SK-N-SH treated with all-trans-retinoic acid at 6 μM for 48 hours (cell line): ENCODE measurements at regions not wholly inside any gene's neighbourhood (a gene's known extent, or its start where the extent isn't known, plus 50 kb on each side); places are given as distances from the start of the nearest gene placed in this dataset.

Experiments used
- ATAC-seq: fragments of 200-7000 bp; cut with Tn5 transposase; 3 replicates; pipeline ENCODE4 v1.9.1; 2020; ENCODE audit warnings: mild to moderate bottlenecking, moderate library complexity
- ARNTL ChIP-seq: fragments of 450-650 bp; formaldehyde crosslinking; IDR thresholded peaks from 2 replicates; pipeline ENCODE4 v1.5.0; 2020; ENCODE audit warnings: low read depth, mild to moderate bottlenecking, moderate library complexity, borderline replicate concordance
- CSDC2 ChIP-seq: fragments of 250-450 bp; sonication (Bioruptor Pico); IDR thresholded peaks from 2 replicates; pipeline ENCODE4 v1.5.0; 2020; ENCODE audit warnings: mild to moderate bottlenecking, moderate library complexity
- ESRRG ChIP-seq: fragments of 250-450 bp; sonication (Bioruptor Pico); IDR thresholded peaks from 2 replicates; pipeline ENCODE4 v1.6.1; 2021; ENCODE audit warnings: mild to moderate bottlenecking
- GLIS3 ChIP-seq: fragments of 250-450 bp; sonication (Bioruptor Pico); IDR thresholded peaks from 2 replicates; pipeline ENCODE4 v1.5.0; 2020; ENCODE audit warnings: mild to moderate bottlenecking, moderate library complexity
- ISL1 ChIP-seq: fragments of 250-450 bp; sonication (Bioruptor Pico); IDR thresholded peaks from 2 replicates; pipeline ENCODE4 v2.1.2; 2022; ENCODE audit warnings: mild to moderate bottlenecking, moderate library complexity
- OSR1 ChIP-seq: fragments of 250-450 bp; sonication (Bioruptor Pico); IDR thresholded peaks from 2 replicates; pipeline ENCODE4 v1.8.0; 2022; ENCODE audit warnings: moderate library complexity, mild to moderate bottlenecking, inconsistent platforms
- PPARA ChIP-seq: fragments of 250-450 bp; sonication (Bioruptor Pico); IDR thresholded peaks from 2 replicates; pipeline ENCODE4 v1.5.0; 2020; ENCODE audit warnings: mild to moderate bottlenecking, borderline replicate concordance
- RARB ChIP-seq: fragments of 250-450 bp; sonication (Bioruptor Pico); IDR thresholded peaks from 2 replicates; pipeline ENCODE4 v1.8.0; 2021; ENCODE audit warnings: mild to moderate bottlenecking, moderate library complexity
- SNAI2 ChIP-seq: fragments of 250-450 bp; sonication (Bioruptor Pico); IDR thresholded peaks from 2 replicates; pipeline ENCODE4 v1.5.0; 2020; ENCODE audit warnings: mild to moderate bottlenecking, moderate library complexity
- TOX ChIP-seq: fragments of 250-450 bp; sonication (Bioruptor Pico); IDR thresholded peaks from 2 replicates; pipeline ENCODE4 v1.8.0; 2021; ENCODE audit warnings: mild to moderate bottlenecking, moderate library complexity, borderline replicate concordance
- ZFP3 ChIP-seq: fragments of 250-450 bp; sonication (Bioruptor Pico); IDR thresholded peaks from 2 replicates; pipeline ENCODE4 v1.5.0; 2020; ENCODE audit warnings: mild to moderate bottlenecking, moderate library complexity
- ZFP30 ChIP-seq: fragments of 450-650 bp; formaldehyde crosslinking; IDR thresholded peaks from 2 replicates; pipeline ENCODE4 v1.5.0; 2022; ENCODE audit warnings: mild to moderate bottlenecking, moderate library complexity
- ZNF565 ChIP-seq: fragments of 450-650 bp; formaldehyde crosslinking; conservative IDR thresholded peaks from 2 replicates; pipeline ENCODE4 v1.5.0; 2020; ENCODE audit warnings: low read depth, mild to moderate bottlenecking, moderate library complexity
- ZNF70 ChIP-seq: fragments of 450-650 bp; formaldehyde crosslinking; IDR thresholded peaks from 2 replicates; pipeline ENCODE4 v1.5.0; 2020; ENCODE audit warnings: mild to moderate bottlenecking, moderate library complexity
- ZNF8 ChIP-seq: fragments of 450-650 bp; formaldehyde crosslinking; IDR thresholded peaks from 2 replicates; pipeline ENCODE4 v1.5.0; 2020; ENCODE audit warnings: mild to moderate bottlenecking, moderate library complexity
- TF ChIP-seq, protein P1 (sequence below): fragments of 250-450 bp; sonication (Bioruptor Pico); IDR thresholded peaks from 2 replicates; pipeline ENCODE4 v1.5.1; 2020; ENCODE audit warnings: low read depth, mild to moderate bottlenecking, moderate library complexity
- TF ChIP-seq, protein P2 (sequence below): fragments of 250-450 bp; sonication (Bioruptor Pico); IDR thresholded peaks from 2 replicates; pipeline ENCODE4 v1.8.0; 2020; ENCODE audit warnings: mild to moderate bottlenecking, moderate library complexity, borderline replicate concordance
- TF ChIP-seq, protein P3 (sequence below): fragments of 250-450 bp; sonication (Bioruptor Pico); IDR thresholded peaks from 2 replicates; pipeline ENCODE4 v1.8.0; 2021; ENCODE audit warnings: low read depth, mild to moderate bottlenecking, moderate library complexity, borderline replicate concordance
- TF ChIP-seq, protein P4 (sequence below): fragments of 250-450 bp; sonication (Bioruptor Pico); IDR thresholded peaks from 2 replicates; pipeline ENCODE4 v1.5.1; 2021; ENCODE audit warnings: mild to moderate bottlenecking, moderate library complexity

DNA sequence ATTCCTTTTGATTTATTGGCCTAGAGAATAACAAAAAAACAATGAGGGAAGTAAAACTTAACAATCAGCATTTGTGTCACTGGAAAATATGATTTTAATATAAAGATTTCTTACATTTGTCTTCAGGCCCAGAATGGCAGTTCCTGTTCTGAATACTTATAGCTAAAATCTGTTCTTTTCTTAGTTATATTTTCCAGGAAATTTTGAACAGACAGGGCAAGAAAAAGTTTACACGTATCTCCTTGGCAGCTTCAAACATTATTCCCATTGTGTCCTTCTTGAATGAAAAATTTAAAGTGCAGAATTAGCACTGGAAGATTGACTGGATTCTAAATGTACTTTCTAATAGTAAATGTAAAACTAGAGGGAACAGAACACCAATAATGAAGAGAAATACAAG is 1454.0 kb upstream of the PIK3C3 start:
- ATAC-seq, result no peak
- TF ChIP-seq RARB (CRISPR knock-in tag), result no peak

DNA sequence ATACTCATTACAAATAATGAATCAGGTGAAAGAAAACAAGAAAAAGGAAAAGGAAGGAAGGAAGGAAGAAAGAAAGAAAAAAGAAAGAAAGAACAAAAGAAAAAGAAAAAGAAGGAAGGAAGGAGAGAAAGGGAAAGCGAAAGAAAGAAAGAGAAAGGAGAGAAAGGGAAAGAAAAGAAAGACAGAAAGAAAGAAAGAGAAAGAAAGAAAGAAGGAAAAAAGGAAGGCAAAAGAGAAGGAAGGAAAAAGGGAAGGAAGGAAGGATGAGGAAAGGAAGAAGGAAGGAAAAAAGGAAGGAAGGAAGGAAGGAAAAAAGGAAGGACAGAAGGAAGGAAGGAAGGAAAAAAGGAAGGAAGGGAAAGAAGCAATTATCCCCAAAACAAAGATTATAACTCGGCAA is 1460.4 kb upstream of the PIK3C3 start:
- TF ChIP-seq, protein P1, sequence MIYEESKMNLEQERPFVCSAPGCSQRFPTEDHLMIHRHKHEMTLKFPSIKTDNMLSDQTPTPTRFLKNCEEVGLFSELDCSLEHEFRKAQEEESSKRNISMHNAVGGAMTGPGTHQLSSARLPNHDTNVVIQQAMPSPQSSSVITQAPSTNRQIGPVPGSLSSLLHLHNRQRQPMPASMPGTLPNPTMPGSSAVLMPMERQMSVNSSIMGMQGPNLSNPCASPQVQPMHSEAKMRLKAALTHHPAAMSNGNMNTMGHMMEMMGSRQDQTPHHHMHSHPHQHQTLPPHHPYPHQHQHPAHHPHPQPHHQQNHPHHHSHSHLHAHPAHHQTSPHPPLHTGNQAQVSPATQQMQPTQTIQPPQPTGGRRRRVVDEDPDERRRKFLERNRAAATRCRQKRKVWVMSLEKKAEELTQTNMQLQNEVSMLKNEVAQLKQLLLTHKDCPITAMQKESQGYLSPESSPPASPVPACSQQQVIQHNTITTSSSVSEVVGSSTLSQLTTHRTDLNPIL (CRISPR knock-in tag), result no peak
- TF ChIP-seq SNAI2 (CRISPR knock-in tag) (no peak), ESRRG (no peak), ISL1 (CRISPR knock-in tag) (no peak), ZNF565 (CRISPR knock-in tag) (no peak), ZNF8 (CRISPR knock-in tag) (no peak), CSDC2 (CRISPR knock-in tag) (no peak), PPARA (CRISPR knock-in tag) (no peak)
- TF ChIP-seq, protein P2, sequence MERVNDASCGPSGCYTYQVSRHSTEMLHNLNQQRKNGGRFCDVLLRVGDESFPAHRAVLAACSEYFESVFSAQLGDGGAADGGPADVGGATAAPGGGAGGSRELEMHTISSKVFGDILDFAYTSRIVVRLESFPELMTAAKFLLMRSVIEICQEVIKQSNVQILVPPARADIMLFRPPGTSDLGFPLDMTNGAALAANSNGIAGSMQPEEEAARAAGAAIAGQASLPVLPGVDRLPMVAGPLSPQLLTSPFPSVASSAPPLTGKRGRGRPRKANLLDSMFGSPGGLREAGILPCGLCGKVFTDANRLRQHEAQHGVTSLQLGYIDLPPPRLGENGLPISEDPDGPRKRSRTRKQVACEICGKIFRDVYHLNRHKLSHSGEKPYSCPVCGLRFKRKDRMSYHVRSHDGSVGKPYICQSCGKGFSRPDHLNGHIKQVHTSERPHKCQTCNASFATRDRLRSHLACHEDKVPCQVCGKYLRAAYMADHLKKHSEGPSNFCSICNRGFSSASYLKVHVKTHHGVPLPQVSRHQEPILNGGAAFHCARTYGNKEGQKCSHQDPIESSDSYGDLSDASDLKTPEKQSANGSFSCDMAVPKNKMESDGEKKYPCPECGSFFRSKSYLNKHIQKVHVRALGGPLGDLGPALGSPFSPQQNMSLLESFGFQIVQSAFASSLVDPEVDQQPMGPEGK (CRISPR knock-in tag), result no peak
- TF ChIP-seq, protein P3, sequence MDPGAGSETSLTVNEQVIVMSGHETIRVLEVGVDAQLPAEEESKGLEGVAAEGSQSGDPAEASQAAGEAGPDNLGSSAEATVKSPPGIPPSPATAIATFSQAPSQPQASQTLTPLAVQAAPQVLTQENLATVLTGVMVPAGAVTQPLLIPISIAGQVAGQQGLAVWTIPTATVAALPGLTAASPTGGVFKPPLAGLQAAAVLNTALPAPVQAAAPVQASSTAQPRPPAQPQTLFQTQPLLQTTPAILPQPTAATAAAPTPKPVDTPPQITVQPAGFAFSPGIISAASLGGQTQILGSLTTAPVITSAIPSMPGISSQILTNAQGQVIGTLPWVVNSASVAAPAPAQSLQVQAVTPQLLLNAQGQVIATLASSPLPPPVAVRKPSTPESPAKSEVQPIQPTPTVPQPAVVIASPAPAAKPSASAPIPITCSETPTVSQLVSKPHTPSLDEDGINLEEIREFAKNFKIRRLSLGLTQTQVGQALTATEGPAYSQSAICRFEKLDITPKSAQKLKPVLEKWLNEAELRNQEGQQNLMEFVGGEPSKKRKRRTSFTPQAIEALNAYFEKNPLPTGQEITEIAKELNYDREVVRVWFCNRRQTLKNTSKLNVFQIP (CRISPR knock-in tag), result no peak
- ATAC-seq, result no peak

DNA sequence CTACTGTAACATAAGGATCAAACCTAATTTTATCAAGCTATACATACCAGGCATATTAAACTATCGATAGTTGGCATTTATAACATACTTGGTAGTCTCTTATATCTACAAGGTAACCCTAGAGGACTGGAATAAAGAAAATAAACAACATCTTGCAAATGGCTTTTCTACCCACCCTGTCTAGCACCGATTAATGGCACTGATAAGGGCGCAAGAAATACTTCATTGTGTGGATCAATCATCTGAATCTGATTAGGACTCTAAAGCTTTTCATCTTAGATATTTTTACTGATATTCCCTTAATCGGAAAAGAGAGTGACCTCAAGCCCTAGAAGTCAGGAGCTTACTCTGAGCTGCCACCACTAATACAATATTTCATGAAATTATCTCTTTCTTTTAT is 1461.7 kb upstream of the PIK3C3 start:
- ATAC-seq, result no peak
- TF ChIP-seq, protein P3 (CRISPR knock-in tag), result no peak
- TF ChIP-seq, protein P4, sequence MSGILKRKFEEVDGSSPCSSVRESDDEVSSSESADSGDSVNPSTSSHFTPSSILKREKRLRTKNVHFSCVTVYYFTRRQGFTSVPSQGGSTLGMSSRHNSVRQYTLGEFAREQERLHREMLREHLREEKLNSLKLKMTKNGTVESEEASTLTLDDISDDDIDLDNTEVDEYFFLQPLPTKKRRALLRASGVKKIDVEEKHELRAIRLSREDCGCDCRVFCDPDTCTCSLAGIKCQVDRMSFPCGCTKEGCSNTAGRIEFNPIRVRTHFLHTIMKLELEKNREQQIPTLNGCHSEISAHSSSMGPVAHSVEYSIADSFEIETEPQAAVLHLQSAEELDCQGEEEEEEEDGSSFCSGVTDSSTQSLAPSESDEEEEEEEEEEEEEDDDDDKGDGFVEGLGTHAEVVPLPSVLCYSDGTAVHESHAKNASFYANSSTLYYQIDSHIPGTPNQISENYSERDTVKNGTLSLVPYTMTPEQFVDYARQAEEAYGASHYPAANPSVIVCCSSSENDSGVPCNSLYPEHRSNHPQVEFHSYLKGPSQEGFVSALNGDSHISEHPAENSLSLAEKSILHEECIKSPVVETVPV (CRISPR knock-in tag), result no peak
- TF ChIP-seq TOX (CRISPR knock-in tag) (no peak), ZNF8 (CRISPR knock-in tag) (no peak), ZFP3 (CRISPR knock-in tag) (no peak), SNAI2 (CRISPR knock-in tag) (no peak), PPARA (CRISPR knock-in tag) (no peak), ESRRG (no peak), RARB (CRISPR knock-in tag) (no peak), OSR1 (CRISPR knock-in tag) (no peak), ZNF70 (no peak), ARNTL (no peak), ZFP30 (CRISPR knock-in tag) (no peak), ISL1 (CRISPR knock-in tag) (no peak), GLIS3 (CRISPR knock-in tag) (no peak)
- TF ChIP-seq, protein P1 (CRISPR knock-in tag), result no peak
- TF ChIP-seq, protein P2 (CRISPR knock-in tag), result no peak
